Common myeloid progenitor, CD34-positive (primary cell): ENCODE measurements at regions not wholly inside any gene's neighbourhood (a gene's known extent, or its start where the extent isn't known, plus 50 kb on each side); places are given as distances from the start of the nearest gene placed in this dataset.

Source experiments
- CTCF ChIA-PET: fragments of 350-600 bp; sonication (Branson Sonifier 250); formaldehyde crosslinking; loops from one replicate; lab custom pipeline; 2021; ENCODE audit warnings: antibody characterized with exemption; lab: Charles Lee
- POLR2A ChIA-PET: fragments of 350-600 bp; sonication (Branson Sonifier 250); formaldehyde crosslinking; loops from one replicate; lab custom pipeline; 2021; ENCODE audit warnings: antibody characterized with exemption; lab: Charles Lee
- DNase-seq, 3 donors: peaks; one replicate each; pipeline versions ENCODE4 v3.0.0 to v3.0.0-alpha.2; 2013
- H3K27ac ChIP-seq, 2 experiments: 1 replicate in 1 of 2; 2 replicates in 1 of 2; pipeline ENCODE4 v1.7.0; 2013; ENCODE audit warnings: inconsistent platforms in 2 of 2, low read length in 2 of 2, mild to moderate bottlenecking in 2 of 2, low read depth in 1 of 2, moderate library complexity in 1 of 2; ENCODE audit not compliant: severe bottlenecking in 2 of 2, insufficient read depth in 1 of 2, poor library complexity in 1 of 2
- H3K27me3 ChIP-seq, 5 experiments: replicated peaks in 2 of 5; 1 replicate in 3 of 5; 2 replicates in 2 of 5; pipeline versions ENCODE4 v1.6.1 to v1.7.0; 2013; ENCODE audit warnings: low read length in 4 of 5, mild to moderate bottlenecking in 2 of 5, moderate library complexity in 2 of 5, inconsistent platforms in 1 of 5; ENCODE audit not compliant: insufficient read depth in 5 of 5, control insufficient read depth in 4 of 5
- H3K36me3 ChIP-seq, 4 experiments: 1 replicate in 2 of 4; 2 replicates in 2 of 4; pipeline versions ENCODE4 v1.6.1 to v1.7.0; 2013; ENCODE audit warnings: low read length in 3 of 4, control low read depth in 1 of 4, mild to moderate bottlenecking in 1 of 4; ENCODE audit not compliant: control insufficient read depth in 4 of 4, insufficient read depth in 4 of 4
- H3K4me1 ChIP-seq, 4 experiments: 1 replicate in 3 of 4; 2 replicates in 1 of 4; pipeline versions ENCODE4 v1.6.1 to v1.7.1; 2013; ENCODE audit warnings: low read length in 3 of 4, mild to moderate bottlenecking in 3 of 4, control low read depth in 1 of 4, inconsistent platforms in 1 of 4, moderate library complexity in 1 of 4; ENCODE audit not compliant: control insufficient read depth in 4 of 4, insufficient read depth in 4 of 4; ENCODE audit errors: control extremely low read depth in 1 of 4
- H3K4me3 ChIP-seq, 7 experiments: 1 replicate in 4 of 7; 2 replicates in 3 of 7; pipeline versions ENCODE4 v1.5.1 to v1.7.0; 2013; ENCODE audit warnings: mild to moderate bottlenecking in 7 of 7, low read length in 6 of 7, moderate library complexity in 6 of 7, inconsistent platforms in 2 of 7, low read depth in 2 of 7, control low read depth in 1 of 7; ENCODE audit not compliant: insufficient read depth in 4 of 7, control insufficient read depth in 1 of 7; ENCODE audit errors: extremely low read depth in 1 of 7
- H3K9me3 ChIP-seq, 5 experiments: 1 replicate in 4 of 5; 2 replicates in 1 of 5; pipeline versions ENCODE4 v1.6.1 to v1.7.1; 2013; ENCODE audit warnings: low read length in 4 of 5, mild to moderate bottlenecking in 2 of 5, inconsistent platforms in 1 of 5, low read depth in 1 of 5, moderate library complexity in 1 of 5; ENCODE audit not compliant: control insufficient read depth in 4 of 5, insufficient read depth in 2 of 5; ENCODE audit errors: control extremely low read depth in 1 of 5
- WGBS: methylation state at CpG from one replicate; pipeline ENCODE4 v1.1.5; 2013; ENCODE audit not compliant: insufficient coverage; 5-methylcytosine and 5-hydroxymethylcytosine counted together

DNA sequence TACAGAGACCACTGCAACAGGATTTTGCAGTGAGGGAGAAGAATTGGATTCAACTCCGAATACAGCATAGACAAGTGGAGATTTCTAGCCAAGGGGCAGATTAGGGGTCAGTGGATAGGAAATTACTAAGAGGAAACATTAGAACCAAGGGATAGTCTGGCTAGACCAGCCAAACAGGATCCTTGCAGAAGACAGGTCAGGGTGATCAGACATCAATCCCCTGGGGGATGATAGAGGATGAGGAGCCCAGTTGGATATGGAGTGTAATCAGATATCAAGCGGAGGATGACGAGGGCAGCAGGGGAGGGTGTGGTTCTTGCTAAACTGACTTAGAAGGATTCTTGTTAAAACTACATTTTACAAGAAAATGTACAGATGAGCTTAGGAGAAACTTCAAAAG is 424.4 kb downstream of the DAD1 start:
- WGBS = 89% methylated on average over 3 of the region's 3 CpGs
- Histone ChIP-seq H3K36me3 (no peaks in the 10 kb centered on the region), H3K4me3 (no peak overlapping the region), H3K9me3 (no peaks in the 10 kb centered on the region), H3K4me1 (peaks cover 5 to 12% (median 9%) of the 10 kb centered on the region in 4 experiments), H3K27me3 (peaks cover 0 to 13% (median 3%) of the 10 kb centered on the region in 5 experiments), H3K27ac (no peak overlapping the region)
- CTCF ChIA-PET = interaction anchor here (0.7 to 6.2 kb wide), 13 partner anchors 8 to 211 kb away, joined by 3 to 64 read pairs (median 5); no protein-coding TSS in a partner anchor
- POLR2A ChIA-PET = no interaction called here
- no peak for DNase-seq

DNA sequence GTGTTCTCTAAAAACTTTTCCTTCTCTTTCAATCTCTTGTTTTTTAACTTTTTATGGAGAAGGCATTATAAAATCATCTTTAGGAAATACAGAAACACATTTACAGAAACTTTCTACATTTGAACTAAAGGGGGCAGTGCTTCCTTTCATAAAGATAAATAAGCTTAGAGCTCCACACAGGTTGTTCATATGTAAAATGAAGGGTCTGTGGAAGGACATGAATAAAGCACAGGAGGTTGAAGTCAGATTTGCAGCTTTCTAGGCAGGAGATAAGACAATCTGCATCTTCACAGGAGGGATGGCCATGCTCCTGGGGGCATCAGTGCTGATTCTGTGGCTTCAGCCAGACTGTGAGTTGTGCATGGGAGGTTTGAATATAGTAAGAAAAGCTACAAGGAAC is 426.0 kb downstream of the DAD1 start:
- H3K9me3 ChIP-seq = no peaks in the 10 kb centered on the region
- peak; percentile 46 to 66 (median 60) for DNase-seq
- no peak overlapping the region for H3K4me3 ChIP-seq
- H3K36me3 ChIP-seq = no peaks in the 10 kb centered on the region
- peaks cover 12 to 26% (median 16%) of the 10 kb centered on the region in 4 experiments for H3K4me1 ChIP-seq
- H3K27ac ChIP-seq = no peak overlapping the region
- CTCF ChIA-PET = interaction anchor here (0.6 to 2.4 kb wide), 21 partner anchors 9 to 227 kb away, joined by 3 to 16 read pairs (median 4); no protein-coding TSS in a partner anchor
- POLR2A ChIA-PET = no interaction called here
- H3K27me3 ChIP-seq = peaks cover 0 to 13% (median 3%) of the 10 kb centered on the region in 5 experiments

DNA sequence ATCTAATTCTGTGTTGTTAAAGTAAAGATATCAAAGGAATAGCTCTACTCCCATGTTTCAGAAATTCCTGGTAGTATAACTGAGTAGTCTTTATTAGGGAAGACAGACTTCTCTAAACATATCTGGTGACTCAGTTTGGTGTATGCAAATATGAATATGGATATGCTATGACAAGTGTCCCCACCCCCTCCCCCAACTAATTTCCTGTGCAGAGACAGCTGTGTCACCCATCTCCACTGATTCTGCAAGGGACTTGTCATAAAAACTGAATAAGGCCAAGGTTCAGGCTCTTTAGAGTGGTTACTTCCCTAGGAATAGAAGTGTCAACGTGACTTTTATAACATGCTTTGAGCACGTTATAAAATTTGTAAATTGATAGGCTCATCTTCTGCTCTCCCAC is 429.1 kb downstream of the DAD1 start:
- Histone ChIP-seq H3K9me3 (no peaks in the 10 kb centered on the region), H3K27ac (no peak overlapping the region), H3K4me3 (no peak overlapping the region), H3K4me1 (peaks cover 12 to 26% (median 16%) of the 10 kb centered on the region in 4 experiments), H3K27me3 (peaks cover 0 to 5% (median 2%) of the 10 kb centered on the region in 5 experiments), H3K36me3 (no peaks in the 10 kb centered on the region)
- peak in 2 of 3 donors; percentile 58 to 59 for DNase-seq
- CTCF ChIA-PET = interaction anchor here (1.2 to 1.5 kb wide), 3 partner anchors 8 to 59 kb away, joined by 3 to 4 read pairs (median 4); no protein-coding TSS in a partner anchor
- POLR2A ChIA-PET = no interaction called here
- WGBS = 90% methylated on average over 2 of the region's 2 CpGs

DNA sequence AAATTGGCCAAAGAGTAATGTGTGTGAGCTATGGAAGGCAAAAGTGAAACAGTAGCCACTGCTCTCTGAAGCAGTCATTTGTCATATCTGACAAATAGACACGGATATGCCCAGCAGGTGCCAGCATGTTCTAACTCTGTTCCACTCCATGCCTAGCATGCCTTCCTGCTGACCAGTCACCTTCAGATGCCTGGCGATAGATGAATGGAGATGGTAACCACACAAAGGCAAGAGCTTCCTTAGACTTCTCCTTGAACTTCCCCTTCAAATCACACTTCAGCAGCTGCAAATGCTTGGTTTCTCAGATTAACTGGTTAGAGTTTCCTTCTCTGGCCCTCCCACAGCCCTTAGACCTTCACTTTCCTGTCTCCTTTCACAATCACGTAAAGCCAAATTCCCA is 429.9 kb downstream of the DAD1 start:
- H3K4me3 ChIP-seq = peak overlapping the region in 2 of 7 experiments; percentile 6 to 7
- ChIA-PET CTCF (interaction anchor here (0.8 to 2.1 kb wide), 6 partner anchors 9 to 63 kb away, joined by 3 to 6 read pairs (median 4); no protein-coding TSS in a partner anchor), POLR2A (no interaction called here)
- H3K36me3 ChIP-seq = no peaks in the 10 kb centered on the region
- no peak overlapping the region for H3K27ac ChIP-seq
- no peaks in the 10 kb centered on the region for H3K9me3 ChIP-seq
- H3K4me1 ChIP-seq = peaks cover 12 to 26% (median 16%) of the 10 kb centered on the region in 4 experiments
- DNase-seq = peak in 2 of 3 donors; percentile 64 to 72
- WGBS = 0% methylated on average over 3 of the region's 3 CpGs
- no peaks in the 10 kb centered on the region for H3K27me3 ChIP-seq

DNA sequence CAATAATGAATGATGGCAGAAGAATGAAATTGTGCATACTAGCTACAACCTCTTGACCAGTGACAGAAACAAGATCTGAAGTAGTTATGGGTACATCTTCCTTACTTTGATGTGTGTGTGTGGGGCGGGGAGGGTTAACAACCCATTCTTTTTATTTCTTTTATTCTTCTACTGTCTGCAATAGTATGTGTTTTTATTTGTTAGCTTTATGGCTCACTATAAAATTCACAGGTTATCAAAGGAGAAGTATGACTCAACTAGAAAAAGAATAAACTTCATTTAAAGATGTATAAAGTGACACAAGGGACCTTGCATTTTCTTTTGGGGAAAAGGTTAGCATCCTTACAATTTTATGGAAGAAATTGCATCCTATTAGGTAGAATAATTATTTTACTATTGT is 430.5 kb downstream of the DAD1 start:
- no peaks in the 10 kb centered on the region for H3K9me3 ChIP-seq
- ChIA-PET CTCF (interaction anchor here (0.7 to 2.1 kb wide), 7 partner anchors 10 to 88 kb away, joined by 3 to 6 read pairs (median 4); no protein-coding TSS in a partner anchor), POLR2A (no interaction called here)
- H3K4me3 ChIP-seq = no peak overlapping the region
- DNase-seq = no peak
- peaks cover 12 to 26% (median 16%) of the 10 kb centered on the region in 4 experiments for H3K4me1 ChIP-seq
- H3K27ac ChIP-seq = no peak overlapping the region
- no peaks in the 10 kb centered on the region for H3K27me3 ChIP-seq
- no peaks in the 10 kb centered on the region for H3K36me3 ChIP-seq
- no CpG with 5 or more reads among the region's 1 CpG for WGBS

- ChIA-PET POLR2A (no interaction called here), CTCF (interaction anchor here (0.7 to 1.4 kb wide), 3 partner anchors 14 to 220 kb away, joined by 3 read pairs; no protein-coding TSS in a partner anchor)
- no peak for DNase-seq
- no peaks in the 10 kb centered on the region for H3K36me3 ChIP-seq
- H3K4me1 ChIP-seq = peaks cover 7 to 22% (median 11%) of the 10 kb centered on the region in 4 experiments
- peaks cover 0 to 4% (median 0%) of the 10 kb centered on the region in 5 experiments for H3K27me3 ChIP-seq
- no peak overlapping the region for H3K27ac ChIP-seq
- no peak overlapping the region for H3K4me3 ChIP-seq
- WGBS = 94% methylated on average over 2 of the region's 2 CpGs
- H3K9me3 ChIP-seq = peaks cover 0 to 6% (median 0%) of the 10 kb centered on the region in 5 experiments
These were observed 433.5 kb downstream of the DAD1 start for GRCh38 chr14:22155571-22155970.

- H3K9me3 ChIP-seq = peaks cover 0 to 6% (median 0%) of the 10 kb centered on the region in 5 experiments
- H3K4me1 ChIP-seq = no peaks in the 10 kb centered on the region
- peak in 1 of 3 donors; percentile 6 for DNase-seq
- ChIA-PET POLR2A (no interaction called here), CTCF (interaction anchor here (1.2 kb wide), 2 partner anchors 48 to 166 kb away, joined by 3 to 4 read pairs; no protein-coding TSS in a partner anchor)
- no peak overlapping the region for H3K27ac ChIP-seq
- peaks cover 0 to 11% (median 0%) of the 10 kb centered on the region in 5 experiments for H3K27me3 ChIP-seq
- H3K36me3 ChIP-seq = no peaks in the 10 kb centered on the region
- no peak overlapping the region for H3K4me3 ChIP-seq
These were observed 436.1 kb downstream of the DAD1 start for GRCh38 chr14:22152903-22153302.
